Suprapubic skin (tissue), 3 donors: ENCODE measurements at regions not wholly inside any gene's neighbourhood (a gene's known extent, or its start where the extent isn't known, plus 50 kb on each side); places are given as distances from the start of the nearest gene placed in this dataset.

ENCODE experiments used
- EP300 ChIP-seq: sonication (generic); formaldehyde crosslinking; IDR thresholded peaks from one replicate; pipeline ENCODE4 v1.6.1; 2017; ENCODE audit warnings: antibody characterized with exemption
- POLR2A ChIP-seq, 2 donors: fragments of 450-650 bp; IDR thresholded peaks; one replicate each; pipeline ENCODE4 v1.6.1; 2017; ENCODE audit warnings: antibody characterized with exemption in 2 of 2, mild to moderate bottlenecking in 2 of 2, moderate library complexity in 2 of 2
- TF ChIP-seq, protein P1 (sequence below), 2 donors: fragments of 200-600 bp in 1 of 2; fragments of 450-650 bp in 1 of 2; sonication (generic) in 1 of 2; IDR thresholded peaks; one replicate each; pipeline ENCODE4 v1.5.1; 2016 to 2019; ENCODE audit warnings: antibody characterized with exemption in 2 of 2, mild to moderate bottlenecking in 1 of 2, moderate library complexity in 1 of 2

DNA sequence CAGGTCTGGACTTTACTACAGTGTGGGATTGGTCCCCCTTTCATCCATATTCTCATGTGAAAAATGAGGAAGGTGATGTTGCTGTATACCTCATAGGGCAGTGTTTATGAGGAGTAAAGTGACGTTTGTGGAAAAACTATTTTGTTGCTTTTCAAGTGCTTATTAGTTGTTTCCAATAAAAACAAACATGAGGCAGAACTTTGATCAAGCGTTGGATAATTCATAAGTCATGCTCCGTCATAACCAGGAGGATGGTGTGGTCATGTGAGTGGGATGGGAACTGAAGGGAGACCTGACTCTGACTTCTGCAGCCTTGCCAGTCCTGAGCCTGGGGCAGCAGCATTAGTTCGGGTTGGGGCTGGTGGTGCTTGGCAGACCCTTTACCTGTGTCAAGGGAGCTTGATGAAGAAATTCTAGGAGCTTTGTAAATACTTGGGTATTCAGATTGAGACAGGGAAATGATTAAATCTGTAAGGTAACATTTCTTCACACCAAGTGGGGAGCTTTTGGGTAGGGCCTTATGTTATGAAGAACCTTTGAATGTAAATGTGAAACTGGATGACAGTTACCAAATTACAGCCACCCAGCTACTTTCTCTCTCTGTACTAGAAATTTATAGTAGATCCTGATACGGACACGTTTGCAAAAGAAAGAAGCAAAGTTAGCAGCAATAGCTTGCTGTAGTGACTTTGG is 462.4 kb upstream of the RGS6 start:
- no peak for TF ChIP-seq POLR2A (IDR thresholded peaks at IDR 0.05)
- TF ChIP-seq, protein P1, sequence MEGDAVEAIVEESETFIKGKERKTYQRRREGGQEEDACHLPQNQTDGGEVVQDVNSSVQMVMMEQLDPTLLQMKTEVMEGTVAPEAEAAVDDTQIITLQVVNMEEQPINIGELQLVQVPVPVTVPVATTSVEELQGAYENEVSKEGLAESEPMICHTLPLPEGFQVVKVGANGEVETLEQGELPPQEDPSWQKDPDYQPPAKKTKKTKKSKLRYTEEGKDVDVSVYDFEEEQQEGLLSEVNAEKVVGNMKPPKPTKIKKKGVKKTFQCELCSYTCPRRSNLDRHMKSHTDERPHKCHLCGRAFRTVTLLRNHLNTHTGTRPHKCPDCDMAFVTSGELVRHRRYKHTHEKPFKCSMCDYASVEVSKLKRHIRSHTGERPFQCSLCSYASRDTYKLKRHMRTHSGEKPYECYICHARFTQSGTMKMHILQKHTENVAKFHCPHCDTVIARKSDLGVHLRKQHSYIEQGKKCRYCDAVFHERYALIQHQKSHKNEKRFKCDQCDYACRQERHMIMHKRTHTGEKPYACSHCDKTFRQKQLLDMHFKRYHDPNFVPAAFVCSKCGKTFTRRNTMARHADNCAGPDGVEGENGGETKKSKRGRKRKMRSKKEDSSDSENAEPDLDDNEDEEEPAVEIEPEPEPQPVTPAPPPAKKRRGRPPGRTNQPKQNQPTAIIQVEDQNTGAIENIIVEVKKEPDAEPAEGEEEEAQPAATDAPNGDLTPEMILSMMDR (IDR thresholded peaks at IDR 0.05): no peak
- TF ChIP-seq EP300: no peak
